NOMO-1 treated with DMSO at 0.1 percent for 48 hours (cell line): ENCODE measurements at regions not wholly inside any gene's neighbourhood (a gene's known extent, or its start where the extent isn't known, plus 50 kb on each side); places are given as distances from the start of the nearest gene placed in this dataset.
"Not testable (repeated sequence)": the region's sequence is repeated elsewhere in the genome, so short reads cannot be mapped to it uniquely, and the experiment has no call there.

Experiments
- DNase-seq: peaks from one replicate; lab custom pipeline; 2025; ENCODE audit not compliant: unreplicated experiment; lab: John Stamatoyannopoulos, UW

DNA sequence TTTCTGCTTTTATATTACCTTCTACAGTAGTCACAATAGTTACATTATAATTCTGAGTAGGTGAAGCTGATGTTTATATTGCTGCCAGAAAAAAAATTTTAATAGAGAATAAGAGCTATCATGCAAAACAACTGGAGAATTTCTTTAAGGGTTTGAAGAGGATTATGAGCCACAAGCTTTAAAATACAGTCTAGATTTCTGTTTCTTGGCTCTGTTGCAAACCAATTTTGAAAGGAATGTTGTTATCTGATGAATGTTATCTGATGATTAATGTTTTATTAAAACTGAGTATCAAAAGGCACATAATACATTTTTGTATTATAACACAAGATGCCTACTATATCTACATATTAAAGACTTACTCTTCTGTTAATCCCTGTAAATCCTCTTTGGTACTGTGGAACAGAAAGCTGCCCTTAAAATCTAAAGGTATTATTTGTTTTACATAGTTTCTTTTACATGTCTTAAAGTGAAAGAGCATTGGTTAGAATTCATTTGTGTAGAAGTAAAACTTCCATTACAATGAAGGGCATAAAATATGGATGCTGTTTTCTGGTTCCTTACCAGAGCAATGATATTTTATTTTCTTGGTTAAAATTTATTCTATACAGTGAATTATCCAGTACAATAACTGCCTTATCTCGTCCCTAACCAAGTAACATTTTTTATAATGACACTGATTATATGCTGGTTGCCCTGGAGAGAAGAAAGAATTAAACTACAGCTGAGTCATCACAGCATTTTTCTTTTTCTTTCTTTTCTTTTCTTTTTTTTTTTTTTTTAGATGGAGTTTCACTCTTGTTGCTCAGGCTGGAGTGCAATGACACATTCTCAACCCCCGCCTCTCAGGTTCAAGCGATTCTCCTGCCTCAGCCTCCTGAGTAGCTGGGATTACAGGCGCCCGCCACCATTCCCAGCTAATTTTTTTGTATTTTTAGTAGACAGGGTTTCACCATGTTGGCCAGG, 205.7 kb downstream of the TANC2 start:
- no peak for DNase-seq

DNA sequence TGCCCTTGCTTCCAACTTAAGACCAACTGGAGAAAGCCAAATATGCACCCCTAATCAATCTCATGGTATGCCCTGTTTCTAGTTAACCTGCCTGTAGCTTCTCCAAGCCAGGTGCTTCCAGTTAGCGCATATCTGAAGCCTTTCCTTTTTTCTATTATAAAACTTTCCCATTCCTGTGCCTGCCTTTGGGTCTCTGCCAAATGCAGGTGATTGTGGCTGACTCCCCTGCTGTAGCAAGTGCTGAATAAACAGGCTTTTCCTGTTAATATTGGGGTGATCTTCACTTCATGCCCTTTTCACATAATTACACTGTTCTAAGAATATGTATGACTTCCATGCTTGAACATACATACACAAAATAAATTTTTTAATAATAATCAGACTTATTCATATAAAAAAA, 207.4 kb downstream of the TANC2 start:
- DNase-seq, result no peak

DNA sequence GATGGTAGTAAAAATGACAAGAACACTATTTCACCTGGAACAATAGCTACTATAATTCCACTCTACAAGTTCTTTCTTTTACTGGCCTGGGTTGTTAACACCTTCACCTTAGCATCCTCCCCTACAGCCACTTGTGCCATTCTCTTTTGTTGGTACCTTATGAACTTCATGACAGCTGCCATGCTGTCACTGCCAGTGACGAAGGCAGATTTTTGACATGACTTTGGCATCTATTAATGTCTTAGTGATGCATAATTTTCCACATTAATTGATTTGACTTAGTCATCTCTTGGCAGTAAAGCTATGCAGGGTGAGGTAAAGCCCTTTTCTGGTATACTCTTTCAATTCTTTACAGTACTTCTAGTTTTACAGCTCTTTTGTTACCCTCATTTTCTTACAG, 207.9 kb downstream of the TANC2 start:
- DNase-seq, result no peak

DNA sequence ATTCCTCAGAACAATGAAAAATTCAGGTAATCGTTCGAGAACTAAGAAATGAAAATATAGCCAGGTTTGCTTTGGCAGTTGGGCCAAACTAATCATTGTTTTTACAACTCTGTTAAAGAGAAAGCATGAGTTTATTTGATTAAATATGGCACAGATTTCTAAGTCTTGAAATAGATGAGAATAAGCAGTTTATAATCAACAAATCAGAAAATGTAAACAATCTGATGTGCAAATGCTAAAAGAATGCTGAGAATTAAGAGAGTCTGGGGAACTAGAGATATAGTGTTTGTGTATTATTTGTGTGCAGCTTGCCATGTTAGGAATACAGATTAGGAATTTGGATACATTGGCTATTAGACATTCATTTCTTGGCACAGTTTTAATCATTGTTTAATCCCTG, 212.5 kb downstream of the TANC2 start:
- DNase-seq, result no peak

DNA sequence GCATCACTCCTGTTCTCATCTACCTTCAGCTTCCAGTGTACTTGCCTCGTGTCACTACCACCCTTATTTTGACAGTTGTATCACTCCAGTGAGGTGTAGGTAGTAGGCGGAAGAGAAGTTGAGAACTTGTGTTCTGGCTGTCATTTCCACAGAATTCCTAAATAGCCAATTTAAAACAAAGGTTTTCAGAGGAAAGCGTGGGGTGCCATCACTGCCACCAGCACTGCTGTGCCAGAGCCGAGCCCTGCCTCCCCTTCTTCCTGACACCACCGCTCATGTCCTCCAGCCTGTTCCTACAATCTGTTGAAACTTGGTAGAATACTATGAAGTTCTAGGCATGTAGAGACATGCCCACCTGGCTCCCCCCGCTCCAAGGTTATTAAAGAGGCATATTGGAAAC, 215.8 kb downstream of the TANC2 start:
- DNase-seq, result no peak

DNA sequence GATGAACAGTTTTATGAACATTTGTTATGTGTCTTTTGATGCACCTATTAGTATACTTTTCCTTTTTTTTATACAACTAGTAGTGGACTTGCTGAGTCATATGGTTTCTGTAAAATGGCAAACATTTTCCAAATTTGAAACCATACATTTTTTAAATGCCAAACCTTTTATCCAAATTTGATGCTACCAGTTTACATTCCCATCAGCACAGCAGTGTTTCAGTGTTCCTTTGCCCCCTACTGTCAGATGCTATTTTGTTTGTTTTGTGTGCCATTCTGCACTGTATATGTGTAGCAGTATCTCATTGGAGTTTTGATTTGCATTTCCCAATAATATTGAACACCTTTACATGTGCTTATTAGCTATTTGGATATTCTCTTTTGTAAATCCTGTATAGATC, 219.4 kb downstream of the TANC2 start:
- no peak for DNase-seq

DNA sequence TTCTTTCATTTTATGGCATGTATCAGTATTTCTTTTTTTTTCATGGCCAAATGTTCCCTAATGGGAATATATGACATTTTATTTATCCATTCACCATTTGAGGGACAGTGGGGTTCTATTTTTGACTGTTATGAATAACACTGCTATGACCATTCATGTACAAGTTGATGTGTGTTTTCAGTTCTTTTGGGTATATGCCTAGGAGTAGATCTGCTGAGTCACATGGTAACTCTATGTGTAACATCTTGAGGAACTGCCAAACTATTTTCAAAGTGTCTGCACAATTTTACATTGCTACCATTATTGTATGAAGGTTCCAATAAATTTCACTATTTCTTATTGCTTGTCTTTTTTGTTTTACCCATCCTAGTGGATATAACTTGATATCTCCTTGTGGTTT, 223.0 kb downstream of the TANC2 start:
- peak; percentile 22 for DNase-seq

DNA sequence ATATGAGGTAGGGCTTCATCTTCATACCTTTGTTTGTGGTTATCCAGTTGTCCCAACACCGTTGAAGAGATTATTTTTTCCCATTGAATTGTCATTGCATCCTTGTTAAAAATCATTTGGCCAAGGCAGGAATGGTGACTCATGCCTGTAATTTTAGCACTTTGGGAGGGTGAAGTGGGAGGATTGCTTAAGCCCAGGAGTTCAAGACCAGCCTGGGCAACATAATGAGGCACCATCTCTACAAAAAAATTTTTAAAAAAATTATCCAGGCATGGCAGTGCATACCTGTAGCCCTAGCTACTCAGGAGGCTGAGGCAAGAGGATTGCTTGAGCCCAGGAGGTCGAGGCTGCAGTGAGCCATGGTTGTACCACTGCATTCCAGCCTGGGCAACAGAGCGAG, 223.9 kb downstream of the TANC2 start:
- peak; percentile 15 for DNase-seq

DNA sequence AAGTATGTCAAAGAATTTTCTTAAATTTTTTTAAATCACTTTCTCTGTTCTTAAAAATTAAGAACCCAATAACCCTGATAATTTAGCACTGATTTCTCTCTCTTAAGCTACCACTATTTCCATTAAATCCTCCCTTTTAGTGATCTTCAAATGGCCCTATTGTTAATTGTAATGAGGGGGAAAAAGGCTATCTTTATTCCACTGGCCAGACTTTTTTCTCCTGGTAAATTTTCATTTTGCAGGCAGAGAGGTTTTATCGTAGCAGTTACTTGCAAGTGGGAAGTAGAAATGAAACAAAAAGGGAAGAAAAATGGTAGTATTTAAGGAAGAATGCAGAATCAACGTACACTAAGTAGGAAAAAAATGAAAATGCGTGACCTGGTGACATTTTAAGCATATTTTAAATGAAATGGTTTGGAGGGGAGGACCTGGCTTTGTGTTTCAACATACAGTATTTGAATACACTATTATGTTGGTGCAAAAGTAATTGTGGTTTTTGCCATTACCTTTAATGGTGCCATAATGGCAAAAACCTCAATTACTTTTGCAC, 224.9 kb downstream of the TANC2 start:
- peak; percentile 29 for DNase-seq

DNA sequence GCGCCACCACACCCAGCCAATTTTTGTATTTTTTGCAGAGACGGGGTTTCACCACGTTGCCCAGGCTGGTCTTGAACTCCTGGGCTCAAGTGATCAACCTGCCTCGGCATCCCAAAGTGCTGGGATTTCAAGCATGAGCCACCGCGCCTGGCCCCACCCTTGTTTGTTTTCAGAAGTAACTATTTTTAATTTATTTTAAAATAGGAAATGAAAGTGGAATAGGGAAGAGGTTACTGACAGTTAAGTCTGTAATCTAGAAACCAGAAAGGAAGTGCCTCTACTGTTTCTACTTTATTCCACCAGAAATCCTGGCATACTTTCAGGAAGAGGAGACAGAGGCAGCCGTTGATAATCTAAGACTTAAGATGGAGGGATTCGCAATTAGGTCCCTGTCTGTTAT, 225.6 kb downstream of the TANC2 start:
- DNase-seq, result peak; percentile 97

DNA sequence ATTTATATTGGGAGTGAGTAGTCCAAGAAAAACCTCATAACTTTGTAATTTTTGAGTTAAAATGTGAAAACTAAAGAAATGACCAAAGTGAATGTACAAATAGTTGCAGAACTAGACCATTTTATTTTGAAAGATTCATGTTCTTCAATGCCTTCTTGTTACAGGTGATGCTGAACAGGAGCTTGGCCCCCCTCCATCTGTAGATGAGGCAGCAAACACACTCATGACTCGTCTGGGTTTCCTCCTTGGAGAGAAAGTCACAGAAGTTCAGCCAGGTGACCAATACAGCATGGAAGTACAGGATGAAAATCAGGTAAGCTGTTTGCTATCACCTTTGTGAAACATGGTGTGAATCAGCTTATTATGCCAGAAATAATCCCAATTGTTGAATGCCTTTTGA, 227.8 kb downstream of the TANC2 start:
- no peak for DNase-seq

DNA sequence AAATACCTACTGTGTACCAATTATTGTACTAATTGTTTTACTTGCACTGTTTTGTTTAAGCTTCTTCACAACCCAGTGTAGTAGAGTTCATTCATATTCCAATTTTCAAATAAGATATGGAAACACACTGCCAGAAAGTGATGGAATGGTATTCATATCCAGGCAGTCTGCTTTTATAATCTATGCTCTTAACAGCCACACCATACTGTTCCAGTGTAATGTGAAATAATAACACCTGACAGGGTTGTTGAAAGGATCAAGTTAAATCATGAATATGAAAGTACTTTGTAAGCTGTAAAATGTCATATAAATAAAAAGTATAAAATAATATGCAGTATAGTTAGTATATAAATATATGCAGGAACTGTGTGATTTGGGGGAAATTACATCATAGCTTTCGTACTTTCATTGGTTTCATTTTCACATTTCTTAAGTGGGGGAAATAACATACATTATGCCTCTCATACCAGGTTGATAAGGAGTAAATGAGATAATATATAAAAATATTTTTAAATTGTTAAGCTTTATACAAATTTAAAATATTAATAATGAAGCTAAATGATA, 230.8 kb downstream of the TANC2 start:
- DNase-seq, result peak; percentile 41

DNA sequence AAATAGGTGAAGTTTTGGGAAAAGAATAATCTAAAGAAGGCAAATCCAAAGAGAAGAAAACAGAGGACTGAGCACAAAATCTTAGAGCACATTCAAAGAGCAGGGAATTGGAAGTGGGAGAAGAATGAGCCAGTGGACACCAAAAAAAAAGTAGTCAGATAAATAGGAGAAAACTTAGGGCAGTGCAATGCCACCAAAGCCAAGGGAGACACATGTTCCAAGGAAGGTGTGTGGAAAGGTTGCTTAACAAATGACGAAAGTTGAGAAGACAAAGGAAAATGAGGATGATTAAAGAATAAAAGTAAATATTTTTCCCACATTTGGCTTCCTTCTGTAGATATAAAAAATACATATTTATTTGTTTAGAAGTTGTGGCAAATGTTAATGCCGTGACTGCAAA, 237.6 kb downstream of the TANC2 start:
- DNase-seq, result no peak

DNA sequence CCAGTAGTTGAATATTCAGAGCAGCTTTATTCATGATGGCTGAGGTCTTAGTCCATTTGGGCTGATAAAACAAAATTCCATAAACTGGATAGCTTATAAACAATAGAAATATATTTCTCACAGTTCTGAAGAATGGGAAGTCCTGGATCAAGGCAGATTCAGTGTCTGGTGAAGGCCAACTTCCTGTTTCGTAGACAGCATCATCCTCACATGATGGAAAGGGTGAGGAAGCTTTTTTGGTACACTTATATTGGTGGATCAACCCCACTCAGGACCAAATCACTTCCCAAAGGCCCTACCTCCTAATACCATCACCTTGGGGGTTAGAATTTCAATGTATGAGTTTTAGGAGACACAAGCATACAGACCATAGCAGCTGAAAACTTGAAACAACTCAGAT, 224.2 kb downstream of the CYB561 start:
- peak; percentile 9 for DNase-seq

DNA sequence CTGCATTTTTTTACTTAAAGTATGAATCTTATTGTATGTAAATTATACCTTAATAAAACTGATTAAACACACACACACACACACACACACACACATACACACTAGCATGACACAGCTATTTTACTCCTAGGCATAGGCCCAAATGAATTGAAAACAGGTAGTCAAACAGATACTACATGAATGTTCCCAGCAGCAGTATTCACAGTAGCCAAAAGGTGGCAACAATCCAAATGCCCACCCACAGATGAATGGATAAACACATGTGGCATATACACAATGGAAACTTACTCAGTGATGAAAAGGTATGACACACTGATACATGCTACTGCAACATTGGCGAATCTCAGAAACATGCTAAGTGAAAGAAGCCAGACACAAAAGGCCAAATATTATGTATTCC, 223.5 kb downstream of the CYB561 start:
- DNase-seq, result no peak

DNA sequence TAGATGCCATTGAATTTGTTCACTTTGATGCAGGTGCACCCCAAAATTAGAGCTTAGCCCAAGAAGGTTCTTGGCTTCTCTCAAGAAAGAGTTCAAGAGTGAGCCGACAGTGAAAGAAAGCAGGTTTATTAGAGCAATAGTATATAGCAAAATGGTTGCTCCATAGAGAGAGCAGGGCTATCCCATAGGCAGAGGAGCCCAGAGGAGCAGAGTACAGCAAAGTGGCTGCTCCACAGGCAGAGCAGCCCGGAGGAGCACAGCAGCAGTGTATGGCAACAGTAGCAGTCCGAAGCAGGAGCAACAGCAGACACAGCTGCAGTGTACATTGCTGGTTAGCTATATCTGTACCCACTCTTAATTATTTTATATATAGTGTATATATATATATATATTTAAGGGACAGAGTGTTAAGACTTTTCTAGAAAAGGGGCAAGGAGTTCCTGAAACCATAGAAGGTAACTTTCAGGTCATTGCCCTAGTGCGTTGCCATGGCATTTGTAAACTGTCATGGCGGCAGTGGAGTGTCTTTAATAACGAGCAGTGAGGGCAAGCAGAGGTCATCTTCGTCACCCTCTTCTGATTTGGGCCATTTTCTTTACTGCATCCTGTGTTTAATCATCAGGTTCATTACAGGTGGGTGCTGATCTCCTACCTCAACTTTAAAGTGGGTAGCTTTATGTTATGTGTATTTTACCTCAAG, 222.7 kb downstream of the CYB561 start:
- DNase-seq, result no peak

DNA sequence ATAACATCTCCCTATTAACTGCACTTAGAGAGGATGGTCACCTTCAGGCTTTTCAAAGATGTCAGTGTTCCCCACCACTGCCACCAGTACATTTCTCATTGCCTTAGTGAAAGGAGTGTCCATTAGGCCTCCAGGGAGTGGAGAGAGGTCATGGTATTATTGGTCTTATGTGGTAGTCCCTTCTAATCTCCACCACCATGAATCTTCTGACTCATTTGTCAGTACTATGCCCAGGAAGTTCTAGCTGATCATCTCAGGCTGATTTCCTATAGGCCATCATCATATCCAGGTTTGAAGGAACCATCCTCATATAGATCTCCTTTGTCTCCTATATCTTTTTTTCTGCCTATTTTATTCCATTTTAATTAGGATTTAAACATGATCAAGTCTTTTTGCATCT, 221.5 kb downstream of the CYB561 start:
- no peak for DNase-seq

DNA sequence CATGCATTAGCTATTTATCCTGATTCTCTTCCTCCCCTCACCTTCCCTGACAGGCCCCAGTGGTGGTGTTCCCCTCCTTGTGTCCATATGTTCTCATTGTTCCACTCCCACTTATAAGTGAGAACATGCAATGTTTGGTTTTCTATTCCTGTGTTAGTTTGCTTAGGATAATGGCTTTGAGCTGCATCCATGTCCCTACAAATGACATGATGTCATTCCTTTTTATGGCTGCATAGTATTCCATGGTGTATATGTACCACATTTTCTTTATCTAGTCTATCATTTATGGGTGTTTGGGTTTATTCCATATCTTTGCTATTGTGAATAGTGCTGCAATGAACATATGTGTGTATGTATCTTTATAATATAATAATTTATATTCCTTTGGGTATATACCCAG, 219.4 kb downstream of the CYB561 start:
- not testable (repeated sequence) for DNase-seq

DNA sequence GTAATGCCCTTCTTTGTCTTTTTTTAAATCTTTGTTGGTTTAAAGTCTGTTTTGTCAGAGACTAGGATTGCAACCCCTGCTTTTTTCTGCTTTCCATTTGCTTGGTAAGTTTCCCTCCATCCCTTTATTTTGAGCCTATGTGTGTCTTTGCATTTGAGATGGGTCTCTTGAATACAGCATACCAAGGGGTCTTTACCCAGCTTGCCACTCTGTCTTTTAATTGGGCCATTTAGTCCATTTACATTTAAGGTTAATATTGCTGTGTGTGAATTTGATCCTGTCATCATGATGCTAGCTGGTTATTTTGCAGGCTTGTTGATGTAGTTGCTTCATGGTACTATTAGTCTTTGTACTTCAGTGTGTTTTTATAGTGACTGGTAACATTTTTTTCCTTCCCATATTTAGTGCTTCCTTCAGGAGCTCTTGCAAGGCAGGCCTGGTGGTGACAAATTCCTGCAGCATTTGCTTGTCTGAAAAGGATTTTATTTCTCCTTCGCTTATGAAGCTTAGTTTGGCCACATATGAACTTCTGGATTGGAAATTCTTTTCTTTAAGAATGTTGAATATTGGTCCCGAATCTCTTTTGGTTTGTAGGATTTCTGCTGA, 215.0 kb downstream of the CYB561 start:
- not testable (repeated sequence) for DNase-seq

DNA sequence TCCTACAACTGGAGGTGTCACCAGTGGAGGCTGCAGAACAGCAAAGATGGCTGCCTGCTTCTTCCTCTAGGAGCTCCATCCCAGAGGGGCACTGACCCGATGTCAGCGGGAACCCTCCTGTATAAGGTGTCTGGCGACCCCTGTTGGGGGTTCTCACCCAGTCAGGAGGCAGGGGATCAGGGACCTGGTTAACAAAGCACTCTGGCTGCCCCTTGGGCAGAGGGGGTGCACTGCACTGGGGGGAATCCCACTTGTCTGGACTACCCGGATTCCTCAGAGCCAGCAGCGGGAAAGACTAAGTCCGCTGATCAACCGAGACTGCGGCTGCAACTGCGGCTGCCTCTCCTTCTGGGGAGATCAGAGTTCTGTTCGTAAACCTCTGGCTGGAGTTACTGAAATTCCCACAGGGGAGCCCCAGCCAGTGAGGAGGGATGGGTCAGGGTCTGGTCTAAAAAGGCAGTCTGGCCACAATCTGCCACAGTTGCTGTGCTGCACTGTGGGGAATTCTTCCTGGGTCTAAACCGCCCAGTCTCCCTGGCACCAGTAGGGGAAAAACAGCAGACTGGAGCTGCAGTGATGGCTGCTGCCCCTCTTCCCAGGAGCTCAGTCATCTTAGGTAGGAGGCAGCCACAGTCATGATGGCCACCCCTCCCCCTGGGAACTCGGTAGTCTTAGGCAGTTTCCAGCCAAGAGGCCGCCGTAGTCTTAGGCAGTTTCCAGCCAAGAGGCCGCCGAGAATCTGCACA, 213.4 kb downstream of the CYB561 start:
- no peak for DNase-seq

DNA sequence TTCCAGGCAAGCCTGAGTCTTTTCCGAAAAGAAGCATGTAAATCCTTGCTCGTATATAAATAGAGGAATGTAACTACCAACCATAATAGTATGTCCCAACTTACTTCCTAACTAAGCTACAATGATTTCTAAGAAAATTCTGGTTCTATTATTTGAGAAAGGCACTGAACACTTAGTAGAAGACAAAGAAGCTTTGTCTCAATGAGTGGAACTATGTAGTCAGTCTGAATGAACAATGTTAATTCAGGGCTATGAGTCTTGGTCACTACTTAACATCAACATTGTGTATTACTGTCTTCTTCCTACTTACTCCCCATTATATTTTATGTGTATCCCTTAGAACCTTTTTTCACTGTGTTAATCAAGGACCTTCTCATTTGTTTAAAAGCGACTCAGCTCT, 206.0 kb downstream of the CYB561 start:
- no peak for DNase-seq
